ENCODE measurements at regions not wholly inside any gene's neighbourhood (a gene's known extent, or its start where the extent isn't known, plus 50 kb on each side); places are given as distances from the start of the nearest gene placed in this dataset.

DNA sequence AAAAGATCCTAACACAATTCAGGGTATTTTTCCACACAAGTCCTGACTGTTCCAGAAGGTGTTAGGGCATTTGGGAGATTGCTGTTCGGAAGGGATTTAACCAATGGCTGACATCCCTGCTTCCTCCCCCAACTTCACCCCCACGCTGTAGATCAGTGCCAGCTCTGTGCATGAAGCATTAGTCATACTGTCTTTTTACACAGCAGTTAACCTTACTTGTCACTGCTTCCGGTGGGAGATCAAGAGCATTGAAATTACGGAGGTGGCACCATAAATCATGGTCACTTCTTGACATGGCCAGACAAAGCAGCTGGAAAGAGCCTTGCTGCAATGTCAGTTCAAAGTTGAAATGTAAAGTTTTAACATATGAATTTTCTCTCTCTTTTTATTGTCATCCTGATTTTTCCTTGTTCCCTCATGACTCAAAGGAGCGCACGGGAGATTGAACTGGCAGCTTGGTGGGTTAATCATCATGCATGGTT, 70.2 kb downstream of the HRH4 start:
- DNase-seq (ENCODE audit: low read depth) = no peak

- no peak for DNase-seq (ENCODE audit: low read depth)
Measured at GRCh38 chr18:24534271-24534670, 73.8 kb downstream of the HRH4 start.

DNA sequence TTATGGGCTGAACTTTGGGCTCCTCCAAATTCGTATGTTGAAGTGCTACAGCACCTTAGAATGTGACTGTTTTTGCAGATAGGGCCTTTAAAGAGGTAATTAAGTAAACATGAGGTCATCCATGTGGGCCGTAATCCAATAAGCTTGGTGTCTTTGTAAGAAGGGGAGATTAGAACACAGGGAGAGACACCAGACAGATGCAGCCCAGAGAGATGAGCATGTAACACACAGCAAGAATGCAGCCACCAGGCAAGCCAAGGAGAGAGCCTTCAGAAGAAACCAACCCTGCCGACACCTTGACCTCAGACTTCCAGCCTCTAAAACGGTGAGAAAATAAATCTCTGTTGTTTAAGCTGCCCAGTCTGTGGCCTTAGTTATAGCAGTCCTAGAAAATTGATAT, 74.3 kb downstream of the HRH4 start:
- DNase-seq (ENCODE audit: low read depth) = no peak

- DNase-seq (ENCODE audit: low read depth) = no peak
Measured at GRCh38 chr18:24535527-24536295, 75.3 kb downstream of the HRH4 start.

GRCh38 chr18:24536326-24536725, 75.9 kb downstream of the HRH4 start:
- DNase-seq (ENCODE audit: low read depth) = no peak

DNA sequence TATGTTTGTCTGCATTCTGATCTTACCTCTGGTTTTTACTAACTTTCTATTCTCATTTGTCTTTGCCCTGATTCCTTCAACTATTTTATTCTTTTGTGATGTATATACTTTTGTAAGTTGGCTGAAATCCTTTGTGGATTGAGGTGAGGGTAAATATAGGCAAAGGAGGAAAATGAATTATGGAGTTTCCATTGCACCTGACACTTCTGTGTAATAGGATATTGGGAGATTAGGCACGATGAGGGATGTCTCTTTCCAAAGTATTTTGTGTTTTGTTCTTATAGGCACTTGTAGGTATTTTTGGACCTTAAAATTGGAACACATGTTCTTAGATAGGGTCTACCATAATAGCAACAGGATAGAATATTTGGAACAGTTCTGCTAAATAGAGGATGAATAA, 76.4 kb downstream of the HRH4 start:
- DNase-seq (ENCODE audit: low read depth) = no peak

- no peak for DNase-seq (ENCODE audit: low read depth)
Measured at GRCh38 chr18:24538414-24539264, 78.2 kb downstream of the HRH4 start.

GRCh38 chr18:24539866-24540617, 79.6 kb downstream of the HRH4 start:
- no peak for DNase-seq (ENCODE audit: low read depth)

GRCh38 chr18:24540896-24541295, 80.5 kb downstream of the HRH4 start:
- DNase-seq (ENCODE audit: low read depth) = no peak

DNA sequence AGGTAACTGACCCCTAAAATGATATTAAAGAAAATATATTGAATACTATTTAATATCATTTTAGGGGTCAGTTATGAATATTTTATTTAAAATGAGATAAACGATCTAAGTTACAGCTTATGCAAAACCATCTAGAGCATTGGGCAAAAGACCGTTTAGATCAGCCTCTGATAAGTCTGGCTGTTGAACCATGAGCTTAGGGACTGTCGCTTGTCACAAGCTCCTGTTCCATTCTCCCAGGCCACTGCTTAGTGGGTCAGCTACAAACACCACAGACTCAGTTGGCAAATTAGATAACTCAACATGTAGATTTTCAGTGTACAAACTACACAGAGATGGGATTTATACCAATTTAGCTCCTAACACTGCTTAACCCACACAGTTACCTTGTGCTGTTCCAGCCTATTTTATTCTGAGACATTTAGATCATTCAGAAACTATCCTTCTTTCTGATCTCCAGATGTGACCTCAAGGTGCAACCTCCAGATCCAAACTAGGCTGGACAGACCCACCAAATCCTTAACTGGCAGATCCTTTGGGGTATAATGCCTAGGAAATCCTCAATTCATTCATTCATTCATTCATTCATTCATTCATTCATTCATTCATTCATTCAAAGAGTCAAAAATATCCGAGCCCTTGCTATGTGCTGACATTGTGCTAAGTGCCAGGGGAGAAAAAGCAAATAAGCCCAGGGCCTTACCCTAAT, 82.8 kb downstream of the HRH4 start:
- DNase-seq (ENCODE audit: low read depth) = no peak

GRCh38 chr18:24543795-24544498, 83.5 kb downstream of the HRH4 start:
- no peak for DNase-seq (ENCODE audit: low read depth)

- no peak for DNase-seq (ENCODE audit: low read depth)
Measured at GRCh38 chr18:24544949-24545348, 84.5 kb downstream of the HRH4 start.

- no peak for DNase-seq (ENCODE audit: low read depth)
Measured at GRCh38 chr18:24545651-24546050, 85.2 kb downstream of the HRH4 start.

DNA sequence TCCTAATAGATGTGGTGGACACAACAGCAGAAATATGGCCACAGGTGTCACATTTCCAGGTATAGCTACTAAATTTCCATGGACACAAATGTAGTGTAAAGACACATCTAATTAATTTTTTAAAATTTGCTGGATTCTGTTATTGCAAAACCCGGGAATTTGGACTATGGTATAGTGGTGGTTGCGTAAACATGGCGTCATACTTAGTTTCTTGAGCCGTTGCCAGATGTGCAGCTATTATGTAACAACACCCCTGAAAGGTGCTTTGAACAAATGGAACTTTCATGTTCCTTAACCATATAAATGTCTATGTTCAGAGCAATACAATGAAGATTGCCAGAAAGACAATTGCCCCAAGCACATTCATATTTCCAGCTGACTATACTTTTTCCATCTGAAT, 85.9 kb downstream of the HRH4 start:
- no peak for DNase-seq (ENCODE audit: low read depth)

DNA sequence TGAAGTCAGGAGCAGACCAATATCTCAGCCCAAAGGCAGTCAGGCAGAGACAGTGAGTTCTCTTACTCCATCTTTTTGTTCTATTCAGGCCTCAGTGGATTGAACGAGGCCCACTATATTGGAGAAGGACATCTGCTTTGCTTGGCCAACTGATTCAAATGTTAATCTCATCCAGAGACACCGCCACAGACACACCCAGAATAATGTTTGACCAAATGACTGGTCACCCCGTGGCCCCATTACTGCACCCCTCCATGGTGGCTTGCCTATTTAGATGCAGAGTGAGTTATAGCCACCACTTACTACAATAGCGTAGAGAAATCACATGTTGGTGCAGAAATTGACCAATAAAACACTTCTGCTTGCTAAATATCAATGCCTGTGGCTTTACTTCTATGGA, 88.1 kb downstream of the HRH4 start:
- no peak for DNase-seq (ENCODE audit: low read depth)

- no peak for DNase-seq (ENCODE audit: low read depth)
Measured at GRCh38 chr18:24552218-24552617, 91.8 kb downstream of the HRH4 start.

GRCh38 chr18:24553571-24554285, 93.3 kb downstream of the HRH4 start:
- DNase-seq (ENCODE audit: low read depth) = no peak

- DNase-seq (ENCODE audit: low read depth) = no peak
Measured at GRCh38 chr18:24558403-24558802, 98.0 kb downstream of the HRH4 start.

DNA sequence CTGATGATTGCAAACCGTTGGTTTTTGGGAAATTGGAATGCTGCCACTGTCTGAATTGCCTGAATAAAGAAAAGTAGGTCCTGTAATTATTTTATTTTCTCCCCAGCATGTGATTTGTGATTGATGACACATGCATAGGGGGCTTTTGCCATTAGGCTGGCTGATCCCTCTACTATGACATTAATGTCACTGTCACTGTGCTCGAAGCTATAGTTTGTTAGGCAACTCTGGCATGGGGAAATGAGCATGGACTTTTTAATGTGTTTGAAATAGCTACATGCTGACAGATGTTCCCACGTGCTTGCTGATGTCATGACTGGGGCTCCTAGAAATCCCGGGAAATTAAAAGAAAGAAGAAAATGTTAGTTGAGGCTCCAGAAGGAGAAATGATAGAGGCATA, 99.1 kb downstream of the HRH4 start:
- DNase-seq (ENCODE audit: low read depth) = no peak

DNA sequence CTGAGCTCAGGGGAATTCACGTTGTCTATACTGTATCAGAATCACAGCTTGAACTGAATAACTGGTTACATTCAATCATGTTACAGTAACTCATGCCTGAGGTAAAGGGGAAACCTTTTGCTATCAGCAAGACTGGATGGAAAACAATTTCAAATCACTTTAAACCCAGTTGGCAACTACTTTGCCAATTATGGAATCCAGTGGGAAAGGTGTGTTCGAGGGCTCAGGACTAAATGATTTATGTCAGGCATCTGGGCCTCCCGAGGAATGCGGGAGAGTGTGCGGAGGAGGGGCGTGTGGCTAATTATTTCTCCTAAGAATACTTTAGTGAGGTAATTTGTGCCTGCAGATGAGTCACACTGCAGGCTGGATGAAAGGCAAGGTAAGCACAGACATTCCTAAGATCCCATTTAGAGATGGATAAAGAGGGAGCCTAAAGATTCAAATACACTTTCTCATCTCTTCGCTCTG, 100.1 kb downstream of the HRH4 start:
- DNase-seq (ENCODE audit: low read depth) = no peak
